H9 (cell line): ENCODE measurements at regions not wholly inside any gene's neighbourhood (a gene's known extent, or its start where the extent isn't known, plus 50 kb on each side); places are given as distances from the start of the nearest gene placed in this dataset.
A peak's percentile ranks its signal among the peaks of the same experiment; 100 is the strongest.

Experiments
- DNase-seq: peaks from one replicate; pipeline ENCODE4 v3.0.0-alpha.2; 2017
- H2AFZ ChIP-seq: one replicate; pipeline ENCODE4 v1.6.1; 2013; ENCODE audit warnings: mild to moderate bottlenecking, low read length, control low read depth, moderate library complexity
- H2AK5ac ChIP-seq: 2 replicates; pipeline ENCODE4 v1.6.1; 2013; ENCODE audit warnings: low read length, control low read depth, mixed read lengths; ENCODE audit not compliant: insufficient read length
- H2BK120ac ChIP-seq: one replicate; pipeline ENCODE4 v1.6.1; 2013; ENCODE audit warnings: low read depth, mild to moderate bottlenecking, low read length, control low read depth, inconsistent platforms; ENCODE audit not compliant: poor library complexity, severe bottlenecking
- H2BK12ac ChIP-seq: 2 replicates; pipeline ENCODE4 v1.6.1; 2013; ENCODE audit warnings: low read length, control low read depth, mixed read lengths, low read depth; ENCODE audit not compliant: insufficient read length
- H2BK15ac ChIP-seq: 2 replicates; pipeline ENCODE4 v1.6.1; 2013; ENCODE audit warnings: low read depth, low read length, control low read depth
- H2BK20ac ChIP-seq: one replicate; pipeline ENCODE4 v1.6.1; 2013; ENCODE audit warnings: low read depth, mild to moderate bottlenecking, low read length, control low read depth, inconsistent platforms; ENCODE audit not compliant: poor library complexity, severe bottlenecking
- H2BK5ac ChIP-seq: 2 replicates; pipeline ENCODE4 v1.6.1; 2013; ENCODE audit warnings: low read length, control low read depth, mixed read lengths; ENCODE audit not compliant: insufficient read length
- H3K14ac ChIP-seq: 2 replicates; pipeline ENCODE4 v1.6.1; 2013; ENCODE audit warnings: low read length, control low read depth; ENCODE audit not compliant: insufficient read depth
- H3K18ac ChIP-seq: 2 replicates; pipeline ENCODE4 v1.6.1; 2013; ENCODE audit warnings: low read depth, mild to moderate bottlenecking, mixed read lengths, low read length, control low read depth; ENCODE audit not compliant: insufficient read length
- H3K23ac ChIP-seq: 2 replicates; pipeline ENCODE4 v1.6.1; 2013; ENCODE audit warnings: low read length, control low read depth, mixed read lengths, low read depth; ENCODE audit not compliant: insufficient read length
- H3K23me2 ChIP-seq: 2 replicates; pipeline ENCODE4 v1.6.1; 2013; ENCODE audit warnings: low read depth, mild to moderate bottlenecking, mixed read lengths, low read length, control low read depth; ENCODE audit not compliant: insufficient read length, poor library complexity, severe bottlenecking
- H3K27ac ChIP-seq: 2 replicates; pipeline ENCODE4 v1.5.1; 2013; ENCODE audit warnings: low read length, control low read depth, mixed read lengths, low read depth; ENCODE audit not compliant: insufficient read length
- H3K27me3 ChIP-seq: 2 replicates; pipeline ENCODE4 v1.6.1; 2013; ENCODE audit warnings: low read length, control low read depth, inconsistent platforms; ENCODE audit not compliant: insufficient read depth
- H3K4ac ChIP-seq: 2 replicates; pipeline ENCODE4 v1.6.1; 2013; ENCODE audit warnings: low read depth, mild to moderate bottlenecking, control low read depth, inconsistent platforms, low read length, moderate library complexity
- H3K4me1 ChIP-seq: 2 replicates; pipeline ENCODE4 v1.6.1; 2013; ENCODE audit warnings: low read length, control low read depth, inconsistent platforms; ENCODE audit not compliant: insufficient read depth
- H3K4me2 ChIP-seq: 2 replicates; pipeline ENCODE4 v1.6.1; 2013; ENCODE audit warnings: low read length, control low read depth, mixed read lengths; ENCODE audit not compliant: insufficient read length, insufficient read depth
- H3K56ac ChIP-seq: 2 replicates; pipeline ENCODE4 v1.6.1; 2013; ENCODE audit warnings: low read depth, mild to moderate bottlenecking, mixed read lengths, low read length, control low read depth; ENCODE audit not compliant: insufficient read length
- H3K79me1 ChIP-seq: 2 replicates; pipeline ENCODE4 v1.6.1; 2013; ENCODE audit warnings: low read depth, mild to moderate bottlenecking, moderate library complexity, low read length, control low read depth, inconsistent platforms; ENCODE audit not compliant: insufficient read depth, poor library complexity, severe bottlenecking
- H3K79me2 ChIP-seq: 2 replicates; pipeline ENCODE4 v1.6.1; 2013; ENCODE audit warnings: low read length, control low read depth, inconsistent platforms; ENCODE audit not compliant: insufficient read depth
- H3K9ac ChIP-seq: 2 replicates; pipeline ENCODE4 v1.6.1; 2013; ENCODE audit warnings: low read length, control low read depth, mixed read lengths; ENCODE audit not compliant: insufficient read length; ENCODE audit errors: extremely low read depth
- H3K9me3 ChIP-seq: one replicate; pipeline ENCODE4 v1.6.1; 2013; ENCODE audit warnings: low read depth, low read length, inconsistent platforms; ENCODE audit not compliant: control insufficient read depth
- H3T11ph ChIP-seq: one replicate; pipeline ENCODE4 v1.6.1; 2013; ENCODE audit warnings: mild to moderate bottlenecking, low read length, control low read depth, inconsistent platforms
- H4K20me1 ChIP-seq: one replicate; pipeline ENCODE4 v1.6.1; 2013; ENCODE audit not compliant: control insufficient read depth, insufficient read length, insufficient read depth
- H4K5ac ChIP-seq: 2 replicates; pipeline ENCODE4 v1.6.1; 2013; ENCODE audit warnings: low read depth, mild to moderate bottlenecking, mixed read lengths, low read length, control low read depth; ENCODE audit not compliant: insufficient read length
- H4K8ac ChIP-seq: replicated peaks from 2 replicates; pipeline ENCODE4 v1.6.1; 2013; ENCODE audit warnings: low read length, control low read depth, mixed read lengths, low read depth; ENCODE audit not compliant: insufficient read length
- H4K91ac ChIP-seq: 2 replicates; pipeline ENCODE4 v1.6.1; 2013; ENCODE audit warnings: low read depth, mild to moderate bottlenecking, moderate library complexity, mixed read lengths, low read length, control low read depth; ENCODE audit not compliant: insufficient read length
- H3K27ac Mint-ChIP-seq, 3 experiments: 2 replicates in 2 of 3; 3 replicates in 1 of 3; pipeline ENCODE4 v1.8.0; 2020 to 2021; ENCODE audit warnings: mixed read lengths in 3 of 3, mild to moderate bottlenecking in 1 of 3, moderate library complexity in 1 of 3
- H3K27me3 Mint-ChIP-seq: 2 replicates; pipeline ENCODE4 v1.8.0; 2021; ENCODE audit warnings: low read depth, mild to moderate bottlenecking, moderate library complexity, mixed read lengths
- H3K36me3 Mint-ChIP-seq, 3 experiments: 2 replicates in 2 of 3; 3 replicates in 1 of 3; pipeline ENCODE4 v1.8.0; 2020 to 2021; ENCODE audit warnings: low read depth in 3 of 3, mixed read lengths in 3 of 3; ENCODE audit not compliant: insufficient read depth in 1 of 3
- H3K4me1 Mint-ChIP-seq, 2 experiments: 2 replicates each; pipeline ENCODE4 v1.8.0; 2020; ENCODE audit warnings: mixed read lengths in 2 of 2
- H3K4me3 Mint-ChIP-seq, 2 experiments: 2 replicates in 1 of 2; 3 replicates in 1 of 2; pipeline ENCODE4 v1.8.0; 2020 to 2021; ENCODE audit warnings: mild to moderate bottlenecking in 2 of 2, mixed read lengths in 2 of 2, moderate library complexity in 1 of 2
- H3K9me3 Mint-ChIP-seq, 2 experiments: 2 replicates in 1 of 2; 3 replicates in 1 of 2; pipeline ENCODE4 v1.8.0; 2020; ENCODE audit warnings: mild to moderate bottlenecking in 2 of 2, mixed read lengths in 2 of 2, moderate library complexity in 1 of 2
- CTCF ChIP-seq: fragments of 200-600 bp; sonication (generic); conservative IDR thresholded peaks from 3 replicates; pipeline ENCODE4 v1.8.0; 2021; ENCODE audit warnings: antibody characterized with exemption, mild to moderate bottlenecking
- WGBS: extraction: QIAGEN DNeasy Blood & Tissue Kit; methylation state at CpG from one replicate; pipeline ENCODE4 v1.1.7; 2013; ENCODE audit warnings: missing lambda C conversion rate, low lambda C conversion rate, mixed read lengths; ENCODE audit not compliant: insufficient read length; ENCODE audit errors: extremely low coverage; 5-methylcytosine and 5-hydroxymethylcytosine counted together

DNA sequence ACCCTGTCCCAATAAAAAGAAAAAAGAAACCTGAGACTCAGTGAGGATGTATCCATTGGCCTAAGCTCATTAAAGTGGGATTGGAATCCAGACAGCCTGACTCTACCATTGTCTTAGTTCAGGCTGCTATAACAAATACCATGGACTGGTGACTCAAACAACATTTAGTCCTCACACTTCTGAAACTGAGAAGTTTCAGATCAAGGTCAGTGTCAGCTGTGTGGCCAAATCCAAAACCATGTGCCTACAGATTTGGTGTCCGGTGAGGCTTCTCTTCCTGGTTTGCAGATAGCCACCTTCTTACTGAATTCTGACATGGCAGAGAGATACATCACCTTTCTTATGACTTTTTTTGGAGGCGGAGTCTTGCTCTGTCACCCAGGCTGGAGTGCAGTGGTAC, 53.3 kb upstream of the KDM8 start:
- Histone ChIP-seq H3K56ac (no peak overlapping the region), H2AFZ (no peak overlapping the region), H3K9ac (no peak overlapping the region), H3K23ac (no peak overlapping the region), H4K91ac (no peak overlapping the region), H3K18ac (no peak overlapping the region), H3K79me1 (no peaks in the 10 kb centered on the region), H4K5ac (no peak overlapping the region), H3K79me2 (no peaks in the 10 kb centered on the region), H2BK15ac (no peak overlapping the region), H3K14ac (no peak overlapping the region), H3K4ac (no peak overlapping the region), H2AK5ac (no peak overlapping the region), H2BK120ac (no peak overlapping the region), H3K9me3 (no peaks in the 10 kb centered on the region), H3K27me3 (no peaks in the 10 kb centered on the region), H4K8ac (no peak overlapping the region), H3K23me2 (no peaks in the 10 kb centered on the region), H2BK5ac (no peak overlapping the region), H3T11ph (no peak overlapping the region), H3K27ac (no peak overlapping the region), H3K4me1 (no peaks in the 10 kb centered on the region; the same call in 1 of the 2 replicates), H4K20me1 (no peaks in the 10 kb centered on the region), H3K4me2 (no peak overlapping the region), H2BK20ac (no peak overlapping the region), H2BK12ac (no peak overlapping the region)
- TF ChIP-seq CTCF, result no peak
- Mint-ChIP-seq H3K9me3 (peaks cover 7 to 11% of the 10 kb centered on the region in 2 experiments; a peak in 4 of 5 replicates), H3K4me1 (peaks cover 9 to 13% of the 10 kb centered on the region in 2 experiments), H3K27me3 (peaks cover 4% of the 10 kb centered on the region; the same call in 1 of the 2 replicates), H3K36me3 (no peaks in the 10 kb centered on the region; a peak in 1 of 7 replicates), H3K27ac (peak overlapping the region in 1 of 3 experiments; percentile 55; a peak in 1 of 7 replicates), H3K4me3 (no peak overlapping the region)
- WGBS, result no CpG with 5 or more reads among the region's 2 CpGs
- no peak for DNase-seq
